Gastroesophageal sphincter (tissue), 3 donors: ENCODE measurements at regions not wholly inside any gene's neighbourhood (a gene's known extent, or its start where the extent isn't known, plus 50 kb on each side); places are given as distances from the start of the nearest gene placed in this dataset.

Experiments
- CTCF ChIP-seq, 4 experiments: fragments of 200-600 bp in 2 of 4; fragments of 450-650 bp in 2 of 4; sonication (generic) in 1 of 4; IDR thresholded peaks; one replicate each; pipeline ENCODE4 v1.5.1; 2017 to 2019; ENCODE audit warnings: antibody characterized with exemption in 4 of 4, mild to moderate bottlenecking in 2 of 4, moderate library complexity in 2 of 4
- EP300 ChIP-seq: sonication (generic); formaldehyde crosslinking; IDR thresholded peaks from one replicate; pipeline ENCODE4 v1.6.1; 2017; ENCODE audit warnings: antibody characterized with exemption, mild to moderate bottlenecking
- POLR2A ChIP-seq, 2 donors: fragments of 450-650 bp; IDR thresholded peaks; one replicate each; pipeline ENCODE4 v1.6.1; 2017; ENCODE audit warnings: antibody characterized with exemption in 2 of 2, mild to moderate bottlenecking in 2 of 2, moderate library complexity in 1 of 2

DNA sequence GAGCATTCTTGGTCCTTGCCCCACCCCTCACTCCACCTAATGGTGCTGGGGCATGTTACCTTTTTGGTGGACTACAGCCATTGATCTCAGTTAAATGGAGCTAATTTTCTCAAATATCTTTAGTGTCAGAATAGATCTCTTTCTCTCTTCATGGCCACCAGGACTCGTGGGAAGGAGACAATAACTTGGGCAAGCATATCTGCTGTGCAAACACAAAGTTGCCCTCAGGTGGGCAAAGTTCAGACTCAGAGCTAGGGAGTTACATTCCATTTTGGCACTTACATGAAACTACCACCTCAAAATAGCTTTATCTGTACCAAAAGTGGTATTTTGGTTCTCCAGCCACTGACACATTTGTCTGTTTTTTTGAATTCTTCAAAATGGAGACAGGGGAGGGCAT, 671.9 kb upstream of the KLF4 start:
- no peak for TF ChIP-seq POLR2A (IDR thresholded peaks at IDR 0.05)
- TF ChIP-seq CTCF (IDR thresholded peaks at IDR 0.05): no peak
- TF ChIP-seq EP300: no peak
